ENCODE measurements at regions not wholly inside any gene's neighbourhood (a gene's known extent, or its start where the extent isn't known, plus 50 kb on each side); places are given as distances from the start of the nearest gene placed in this dataset.

GRCh38 chr5:5800801-5801761 is 378.6 kb downstream of the ICE1 start (continued):
- TF ChIP-seq CHD7 (IDR thresholded peaks at IDR 0.05; ENCODE audit: insufficient replicate concordance, low read length) = no peak
- no peak for TF ChIP-seq RFX5 (IDR thresholded peaks at IDR 0.05; ENCODE audit: borderline replicate concordance, low read depth, low read length)
- TF ChIP-seq ATF2 (IDR thresholded peaks at IDR 0.05; ENCODE audit: low read length) = no peak
- TF ChIP-seq ATF3 (IDR thresholded peaks at IDR 0.05; ENCODE audit: insufficient read depth, low read depth, low read length) = no peak
- TF ChIP-seq TBP (IDR thresholded peaks at IDR 0.05; ENCODE audit: low read depth, low read length) = no peak
- TF ChIP-seq RAD21 (IDR thresholded peaks at IDR 0.05 in 1 of 2, conservative IDR thresholded peaks at IDR 0.05 in 1 of 2; ENCODE audit: low read depth in 2 of 2, low read length in 2 of 2) = no peak

All from H1 (cell line).